SKM-1 treated with dmso at 0.1 percent for 144 hours (cell line): ENCODE measurements at regions not wholly inside any gene's neighbourhood (a gene's known extent, or its start where the extent isn't known, plus 50 kb on each side); places are given as distances from the start of the nearest gene placed in this dataset.
"Not testable (repeated sequence)": the region's sequence is repeated elsewhere in the genome, so short reads cannot be mapped to it uniquely, and the experiment has no call there.

Experiments
- DNase-seq: peaks from one replicate; lab custom pipeline; 2025; ENCODE audit not compliant: unreplicated experiment; lab: John Stamatoyannopoulos, UW

DNA sequence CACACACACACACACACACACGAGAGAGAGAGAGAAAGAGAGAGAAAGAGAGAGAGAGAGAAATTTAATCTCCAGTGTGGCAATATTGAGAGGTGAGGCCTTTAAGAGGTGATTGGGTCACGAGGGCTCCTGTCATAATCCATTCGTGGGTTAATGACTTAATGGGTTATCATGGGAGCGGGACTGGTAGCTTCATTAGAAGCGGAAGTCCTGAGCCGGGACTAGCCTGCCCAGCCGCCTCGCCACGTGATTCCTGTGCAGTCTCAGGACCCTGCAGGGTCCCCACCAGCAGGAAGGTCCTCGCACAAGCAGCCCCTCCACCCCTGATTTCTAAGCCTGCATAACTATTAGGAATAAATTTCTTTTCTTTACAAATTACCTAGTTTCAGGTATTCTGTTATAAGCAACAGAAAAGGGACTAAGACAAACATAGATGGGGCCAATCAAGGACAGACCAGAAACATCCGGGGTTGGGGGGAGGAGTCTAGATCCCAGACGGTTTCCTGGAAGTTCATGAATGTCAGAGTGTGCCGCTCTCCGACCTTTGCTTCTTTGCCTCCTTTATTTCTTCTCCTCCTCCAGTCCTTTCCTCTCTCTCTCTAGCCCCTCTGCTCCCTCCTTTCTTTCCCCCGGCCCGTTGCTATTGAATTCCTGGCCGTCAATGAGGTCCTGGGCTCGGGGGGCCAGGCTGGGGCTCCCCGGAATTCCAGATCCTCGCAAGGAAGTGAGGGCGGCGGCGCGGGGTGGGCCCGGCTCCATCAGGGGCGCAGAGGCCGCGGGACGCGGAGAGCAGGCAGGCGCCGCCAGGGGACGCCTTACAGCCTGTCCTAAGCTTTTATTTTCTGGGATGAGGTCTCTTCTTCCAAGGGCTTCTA, 146.8 kb downstream of the CYP26A1 start:
- DNase-seq = no peak

DNA sequence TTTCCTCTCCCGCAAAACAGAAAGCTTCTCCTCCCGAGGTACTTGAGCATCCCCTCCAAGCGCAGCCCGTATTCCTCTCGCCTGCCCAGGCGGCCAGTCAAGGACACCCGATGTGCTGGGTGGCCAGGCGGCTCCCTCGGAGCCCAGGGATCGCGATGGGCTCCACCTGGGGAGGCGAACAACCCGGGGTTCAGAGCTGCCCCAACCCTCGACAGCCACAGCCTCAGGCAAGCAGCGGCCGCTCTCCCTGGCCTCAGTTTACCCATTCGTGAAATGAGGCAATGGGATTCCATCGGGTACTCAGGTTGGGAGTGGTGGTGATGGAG, 147.4 kb downstream of the CYP26A1 start:
- no peak for DNase-seq

- DNase-seq = no peak
Observed at GRCh38 chr10:93221521-93221920, 147.8 kb downstream of the CYP26A1 start.

DNA sequence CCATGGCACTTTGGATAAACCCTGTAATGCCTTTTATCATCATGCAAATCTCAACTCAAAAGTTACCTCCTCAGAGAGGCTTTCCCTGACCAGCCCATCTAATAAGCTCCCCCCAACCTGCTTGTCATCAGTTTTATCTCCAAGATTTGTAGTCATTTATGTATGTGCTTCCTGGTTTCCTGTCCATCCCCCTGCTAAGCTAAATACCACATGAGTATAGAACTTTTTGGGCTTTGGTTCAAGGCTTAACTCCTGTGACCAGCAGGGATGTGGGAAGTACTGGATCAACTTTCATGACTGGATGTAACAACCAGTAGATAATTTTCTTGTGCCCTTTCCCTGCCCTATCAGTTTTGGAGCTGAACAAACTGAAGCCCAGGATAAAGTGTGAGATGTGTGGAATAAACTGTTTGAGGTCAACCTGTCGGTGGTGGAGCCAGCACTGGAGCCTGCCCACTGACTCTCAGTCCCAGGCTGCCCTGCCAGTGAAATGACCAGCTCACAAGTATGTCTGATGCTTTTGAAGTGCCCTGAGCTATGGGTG, 148.6 kb downstream of the CYP26A1 start:
- no peak for DNase-seq

- no peak for DNase-seq
Observed at GRCh38 chr10:93222876-93223275, 149.2 kb downstream of the CYP26A1 start.

DNA sequence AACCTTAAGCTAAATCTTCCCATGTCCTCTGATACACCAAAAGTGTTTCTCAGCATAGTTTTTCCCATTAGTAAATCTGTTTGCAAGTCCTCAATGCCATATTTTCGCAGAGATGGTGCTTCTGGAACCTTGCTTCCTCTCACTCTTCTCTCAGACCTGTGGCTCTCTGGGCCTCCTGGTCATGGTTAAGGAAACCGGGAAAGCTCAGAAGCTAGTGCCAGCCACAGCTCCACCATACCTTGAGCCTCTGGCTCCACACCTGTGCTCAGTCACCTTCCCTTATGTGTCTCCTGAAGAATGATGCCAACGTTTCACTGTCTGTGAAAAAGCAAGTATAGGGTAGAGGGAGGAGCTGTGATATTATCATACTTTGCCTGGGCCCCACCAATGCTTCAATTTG, 149.6 kb downstream of the CYP26A1 start:
- DNase-seq = no peak

DNA sequence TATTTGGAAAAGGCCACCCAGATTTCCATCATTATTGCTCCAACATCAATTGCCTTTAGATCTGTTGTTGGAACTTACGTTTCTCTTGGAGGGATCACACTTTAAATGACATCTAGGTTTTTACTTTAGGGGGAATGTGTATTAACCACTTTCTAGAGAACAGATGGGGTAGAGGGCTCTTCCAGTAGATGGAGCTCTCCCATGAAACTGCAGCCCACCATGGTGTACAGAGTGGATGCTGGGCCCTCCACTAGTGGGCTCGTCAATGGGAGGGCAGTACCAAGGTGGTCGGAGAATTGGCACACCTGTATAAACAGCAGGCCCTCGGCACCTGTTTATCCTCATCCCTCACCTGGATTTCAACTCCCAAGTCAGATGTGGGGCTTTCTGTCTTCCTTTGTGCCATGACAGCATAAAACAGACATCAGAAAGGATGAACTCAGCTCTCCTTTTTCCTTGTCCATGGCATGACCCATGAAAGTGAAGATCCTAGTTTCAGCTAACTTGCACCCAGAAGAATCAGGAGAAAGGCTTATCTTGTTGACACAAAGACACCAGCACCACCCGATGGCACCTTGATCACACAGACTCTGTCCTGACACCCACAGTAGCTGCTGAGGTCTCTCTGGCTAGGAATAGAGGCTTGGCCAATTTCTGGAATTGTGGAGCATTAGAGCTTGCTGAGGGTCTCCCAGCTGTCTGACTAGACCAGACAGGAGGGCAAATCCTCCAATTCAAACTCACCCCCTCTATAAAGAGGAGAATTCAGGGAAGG, 150.5 kb downstream of the CYP26A1 start:
- DNase-seq = no peak

DNA sequence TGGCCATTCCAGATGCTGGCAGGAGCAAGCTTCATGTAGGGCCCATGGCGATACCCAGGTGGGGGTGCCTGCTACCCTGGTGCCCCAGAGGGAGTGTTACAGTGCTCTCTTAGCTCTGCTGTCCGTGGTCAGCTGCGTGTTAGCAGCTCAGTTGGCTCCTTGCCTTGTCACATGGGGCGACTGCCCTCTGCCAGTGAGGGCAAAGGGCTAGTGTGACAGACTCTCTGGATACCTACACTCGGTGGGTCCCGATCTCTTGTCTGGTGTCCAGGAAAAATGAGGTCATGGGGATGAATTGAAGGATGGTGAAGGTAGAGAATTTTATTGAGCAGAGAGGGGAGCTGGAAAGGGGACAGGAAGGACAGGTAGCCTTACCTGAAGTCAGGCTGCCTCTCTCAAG, 152.2 kb downstream of the CYP26A1 start:
- DNase-seq = no peak

DNA sequence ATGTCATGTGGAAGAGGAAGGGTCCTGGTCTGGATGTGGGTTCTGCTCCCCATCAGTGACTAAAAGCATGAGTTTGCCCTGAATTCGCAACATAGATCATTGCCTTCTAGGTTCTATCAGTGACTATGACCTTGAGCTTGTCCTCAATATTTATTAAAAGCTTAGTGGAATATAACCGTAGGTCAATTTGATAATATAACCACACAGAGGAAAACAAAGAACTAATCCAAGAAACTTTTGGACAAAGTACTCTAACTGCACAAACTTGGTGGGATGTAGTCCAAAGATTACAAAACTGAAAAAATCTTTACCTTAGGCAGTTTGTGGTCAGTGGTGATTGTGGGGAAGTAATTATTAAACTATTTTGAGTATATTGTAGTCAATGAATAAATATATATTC, 152.9 kb downstream of the CYP26A1 start:
- DNase-seq = no peak

DNA sequence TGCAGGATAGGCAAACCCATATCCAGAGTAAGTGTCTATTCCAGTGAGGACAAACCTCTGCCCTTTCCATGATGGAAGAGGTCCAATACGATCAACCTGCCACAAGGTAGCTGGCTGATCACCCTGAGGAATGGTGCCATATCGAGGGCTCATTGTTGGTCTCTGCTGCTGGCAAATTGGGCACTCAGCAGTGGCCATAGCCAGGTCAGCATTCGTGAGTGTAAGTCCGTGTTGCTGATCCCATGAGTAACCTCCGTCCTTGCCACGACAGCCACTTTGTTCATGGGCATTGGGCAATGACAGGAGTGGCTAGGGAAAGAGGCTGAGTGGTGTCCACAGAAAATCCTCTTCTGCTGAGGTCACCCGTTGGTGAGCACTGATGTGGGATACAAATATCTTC, 156.9 kb downstream of the CYP26A1 start:
- not testable (repeated sequence) for DNase-seq

- DNase-seq = not testable (repeated sequence)
Observed at GRCh38 chr10:93232159-93232558, 158.5 kb downstream of the CYP26A1 start.

- DNase-seq = not testable (repeated sequence)
Observed at GRCh38 chr10:93234940-93235339, 161.2 kb downstream of the CYP26A1 start.

DNA sequence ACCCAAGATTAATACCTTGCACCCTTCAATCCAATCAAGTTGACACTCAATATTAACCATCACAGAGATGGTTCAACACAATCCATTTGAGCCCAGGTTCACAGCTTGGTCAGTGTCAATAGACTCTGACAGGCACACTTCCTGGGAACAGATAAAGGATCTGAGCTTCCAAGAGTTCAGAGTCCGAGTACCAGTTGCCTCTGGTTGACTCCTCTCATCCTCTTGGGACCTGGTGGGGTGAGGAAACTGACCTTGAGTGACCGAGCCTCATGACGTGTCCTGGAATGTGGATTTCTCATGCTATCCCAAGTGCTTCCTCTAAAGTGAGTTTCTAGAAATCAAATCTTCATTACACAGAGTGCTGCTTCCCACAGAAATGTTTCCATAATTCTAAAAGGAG, 162.0 kb downstream of the CYP26A1 start:
- DNase-seq = no peak

GRCh38 chr10:93236393-93237040, 162.8 kb downstream of the CYP26A1 start:
- DNase-seq = no peak

- no peak for DNase-seq
Observed at GRCh38 chr10:93245147-93245546, 171.5 kb downstream of the CYP26A1 start.

DNA sequence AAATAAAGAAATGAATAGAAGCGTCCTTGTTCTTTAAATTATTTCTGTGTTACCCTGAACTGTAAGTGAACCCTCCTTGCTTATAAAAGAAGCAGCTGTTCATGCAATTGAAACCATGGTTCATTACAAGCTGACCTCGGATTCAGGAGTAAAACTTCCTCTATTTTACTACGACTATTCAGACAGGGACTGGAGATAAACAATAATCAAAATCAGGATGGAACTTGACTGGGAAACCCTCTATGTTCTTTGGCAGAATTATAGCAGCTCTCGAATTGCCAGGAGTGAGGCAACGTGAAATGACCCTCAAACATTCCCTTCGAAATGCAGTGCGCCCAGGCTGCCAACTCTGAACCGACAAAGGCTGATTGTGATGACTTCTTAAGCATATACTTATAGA, 172.1 kb downstream of the CYP26A1 start:
- no peak for DNase-seq

DNA sequence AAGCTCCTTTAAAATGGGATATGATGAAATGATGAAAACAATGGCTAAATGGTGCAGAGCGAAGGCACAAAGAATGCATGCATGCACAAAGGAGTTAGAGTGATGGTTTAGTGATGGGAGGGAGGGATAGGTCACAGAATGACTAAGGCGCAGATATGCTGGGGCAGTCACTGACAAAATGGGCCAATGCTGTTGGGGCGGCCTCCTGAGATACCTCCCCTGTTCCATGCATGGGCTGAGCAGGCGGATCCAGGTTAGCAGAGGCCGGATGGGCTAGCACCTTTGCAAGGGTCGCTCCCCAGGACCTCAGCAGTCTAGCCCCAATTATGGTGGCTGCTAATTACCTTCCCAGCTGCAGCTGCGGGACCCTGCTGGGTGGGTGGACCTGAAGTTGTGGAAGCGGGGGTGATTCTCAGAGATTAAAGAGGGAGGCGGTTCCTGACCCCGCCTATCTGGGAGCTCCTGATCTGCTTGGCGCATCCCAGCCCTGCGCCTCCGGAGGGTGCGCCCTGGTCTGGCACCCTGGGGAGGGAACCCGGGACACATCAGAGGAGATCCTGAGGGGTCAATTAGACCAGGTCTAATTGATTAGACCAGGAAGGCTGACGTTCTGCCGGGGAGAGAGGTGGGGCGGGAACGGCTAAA, 175.0 kb downstream of the CYP26A1 start:
- DNase-seq = no peak

GRCh38 chr10:93250010-93250409, 176.3 kb downstream of the CYP26A1 start:
- no peak for DNase-seq

DNA sequence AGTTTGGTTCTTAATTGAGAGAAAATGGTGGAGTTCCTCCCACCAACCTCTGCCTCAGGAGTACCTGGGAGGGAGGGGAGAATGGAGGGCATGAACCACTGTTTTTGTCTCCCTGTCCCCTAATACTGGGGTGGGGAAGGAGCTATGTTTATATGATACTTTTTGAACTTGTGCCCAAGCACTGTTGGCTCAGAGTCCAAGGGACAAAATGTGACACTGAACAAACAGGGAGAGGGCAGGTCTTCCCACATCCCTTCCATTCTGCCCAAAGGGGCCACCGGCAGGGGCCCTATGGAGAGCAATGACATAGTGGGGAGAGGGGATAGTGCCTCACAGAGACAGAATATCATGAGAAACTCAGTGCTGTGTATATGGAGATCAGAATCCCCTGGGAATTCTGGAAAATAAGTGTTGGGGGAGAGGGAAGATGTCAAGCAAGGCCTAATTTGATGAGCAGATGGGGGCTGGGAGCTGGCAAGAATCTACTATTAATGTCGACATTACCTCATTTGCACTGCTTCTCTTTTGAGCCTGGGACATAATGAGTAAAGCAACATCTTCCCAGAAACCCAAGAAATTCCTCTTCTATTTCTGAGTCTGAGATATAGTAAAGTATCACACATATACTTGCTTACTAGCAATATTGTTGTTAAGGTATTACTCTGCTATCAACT, 180.6 kb downstream of the CYP26A1 start:
- no peak for DNase-seq

DNA sequence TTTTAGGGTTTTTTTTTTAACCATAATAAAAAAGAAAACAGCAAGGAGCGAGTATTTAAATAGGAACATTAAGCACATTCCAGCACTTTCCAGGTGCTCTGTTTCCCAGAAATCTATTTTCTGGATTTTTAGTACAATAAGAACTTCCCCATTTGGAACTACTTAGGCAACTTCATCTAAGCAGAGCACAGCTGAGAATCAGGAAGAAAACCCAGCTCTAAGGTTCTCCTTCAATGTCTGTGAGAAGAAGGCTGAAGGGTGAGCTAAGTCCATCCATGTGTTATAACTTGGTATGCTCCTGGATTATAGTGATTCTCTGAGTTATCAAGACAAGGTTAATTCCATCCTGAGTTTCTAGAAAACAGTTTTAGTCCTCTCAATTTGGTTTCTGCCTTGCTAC, 181.9 kb downstream of the CYP26A1 start:
- peak; percentile 31 for DNase-seq
